ENCODE measurements at regions not wholly inside any gene's neighbourhood (a gene's known extent, or its start where the extent isn't known, plus 50 kb on each side); places are given as distances from the start of the nearest gene placed in this dataset.

GRCh38 chr6:163985040-163985439 is 570.5 kb downstream of the QKI start:
- no peaks in the 10 kb centered on the region for H4K20me1 ChIP-seq (ENCODE audit: insufficient read depth, poor library complexity, severe bottlenecking)

GRCh38 chr6:163984124-163984936 is 569.8 kb downstream of the QKI start:
- no peak overlapping the region for H3K27ac ChIP-seq
- DNase-seq (ENCODE audit: low spot score) = no peak
- H3K4me1 ChIP-seq (ENCODE audit: insufficient read depth) = peaks cover 8% of the 10 kb centered on the region
- H4K20me1 ChIP-seq (ENCODE audit: insufficient read depth, poor library complexity, severe bottlenecking) = no peaks in the 10 kb centered on the region
- H3K4me2 ChIP-seq = no peak overlapping the region
- TF ChIP-seq EZH2phosphoT487 (IDR thresholded peaks at IDR 0.05; ENCODE audit: low read depth, severe bottlenecking, unreplicated experiment) (no peak), EZH2 (IDR thresholded peaks at IDR 0.05; ENCODE audit: borderline replicate concordance) (no peak), CTCF (IDR thresholded peaks at IDR 0.05; ENCODE audit: poor library complexity) (no peak)
- no peaks in the 10 kb centered on the region for H3K79me2 ChIP-seq
- H3K27me3 ChIP-seq = no peaks in the 10 kb centered on the region
- no peaks in the 10 kb centered on the region for H3K36me3 ChIP-seq (replicated peaks; ENCODE audit: insufficient read depth, low read depth)
- H3K4me3 ChIP-seq = no peak overlapping the region
- H3K9me2 ChIP-seq (replicated peaks; ENCODE audit: insufficient read depth) = no peaks in the 10 kb centered on the region
- 79% methylated on average over 9 of the region's 9 CpGs for WGBS (ENCODE audit: low lambda C conversion rate, missing lambda C conversion rate)
- no peaks in the 10 kb centered on the region for H3K9me3 ChIP-seq (ENCODE audit: low read depth)
- H2AFZ ChIP-seq = no peak overlapping the region

More at GRCh38 chr6:163985040-163985439, 570.5 kb downstream of the QKI start:
- TF ChIP-seq CTCF (IDR thresholded peaks at IDR 0.05; ENCODE audit: poor library complexity) (no peak), EZH2phosphoT487 (IDR thresholded peaks at IDR 0.05; ENCODE audit: low read depth, severe bottlenecking, unreplicated experiment) (no peak), EZH2 (IDR thresholded peaks at IDR 0.05; ENCODE audit: borderline replicate concordance) (no peak)
- Histone ChIP-seq H3K4me3 (no peak overlapping the region), H3K36me3 (replicated peaks; ENCODE audit: insufficient read depth, low read depth) (no peaks in the 10 kb centered on the region), H3K4me1 (ENCODE audit: insufficient read depth) (peaks cover 8% of the 10 kb centered on the region), H3K27me3 (no peaks in the 10 kb centered on the region), H3K27ac (no peak overlapping the region), H3K9me3 (ENCODE audit: low read depth) (no peaks in the 10 kb centered on the region), H3K4me2 (no peak overlapping the region), H2AFZ (no peak overlapping the region), H3K79me2 (no peaks in the 10 kb centered on the region), H3K9me2 (replicated peaks; ENCODE audit: insufficient read depth) (no peaks in the 10 kb centered on the region)
- 100% methylated on average over 1 of the region's 1 CpG for WGBS (ENCODE audit: low lambda C conversion rate, missing lambda C conversion rate)
- DNase-seq (ENCODE audit: low spot score) = no peak

GRCh38 chr6:163983679-163984078 is 569.2 kb downstream of the QKI start:
- Histone ChIP-seq H3K4me3 (no peak overlapping the region), H3K36me3 (replicated peaks; ENCODE audit: insufficient read depth, low read depth) (no peaks in the 10 kb centered on the region), H3K9me2 (replicated peaks; ENCODE audit: insufficient read depth) (no peaks in the 10 kb centered on the region), H3K27me3 (no peaks in the 10 kb centered on the region), H3K4me2 (no peak overlapping the region), H2AFZ (no peak overlapping the region), H3K27ac (no peak overlapping the region), H3K79me2 (no peaks in the 10 kb centered on the region), H4K20me1 (ENCODE audit: insufficient read depth, poor library complexity, severe bottlenecking) (no peaks in the 10 kb centered on the region), H3K9me3 (ENCODE audit: low read depth) (no peaks in the 10 kb centered on the region), H3K4me1 (ENCODE audit: insufficient read depth) (peaks cover 8% of the 10 kb centered on the region)
- 84% methylated on average over 10 of the region's 10 CpGs for WGBS (ENCODE audit: low lambda C conversion rate, missing lambda C conversion rate)
- TF ChIP-seq EZH2 (IDR thresholded peaks at IDR 0.05; ENCODE audit: borderline replicate concordance) (no peak), EZH2phosphoT487 (IDR thresholded peaks at IDR 0.05; ENCODE audit: low read depth, severe bottlenecking, unreplicated experiment) (no peak), CTCF (IDR thresholded peaks at IDR 0.05; ENCODE audit: poor library complexity) (no peak)
- DNase-seq (ENCODE audit: low spot score) = no peak
